NB4 (cell line): ENCODE measurements at regions not wholly inside any gene's neighbourhood (a gene's known extent, or its start where the extent isn't known, plus 50 kb on each side); places are given as distances from the start of the nearest gene placed in this dataset.

Experiments used
- MYC ChIP-seq: IDR thresholded peaks from 2 replicates; pipeline ENCODE4 v1.6.1; 2011; ENCODE audit warnings: low read depth, low read length
- POLR2A ChIP-seq: IDR thresholded peaks from 2 replicates; pipeline ENCODE4 v1.6.1; 2011; ENCODE audit warnings: mild to moderate bottlenecking; ENCODE audit not compliant: insufficient read length; ENCODE audit errors: extremely low read depth
- TF ChIP-seq, protein P1 (sequence below): IDR thresholded peaks from one replicate; pipeline ENCODE4 v1.5.1; 2012; ENCODE audit warnings: low read depth, low read length

DNA sequence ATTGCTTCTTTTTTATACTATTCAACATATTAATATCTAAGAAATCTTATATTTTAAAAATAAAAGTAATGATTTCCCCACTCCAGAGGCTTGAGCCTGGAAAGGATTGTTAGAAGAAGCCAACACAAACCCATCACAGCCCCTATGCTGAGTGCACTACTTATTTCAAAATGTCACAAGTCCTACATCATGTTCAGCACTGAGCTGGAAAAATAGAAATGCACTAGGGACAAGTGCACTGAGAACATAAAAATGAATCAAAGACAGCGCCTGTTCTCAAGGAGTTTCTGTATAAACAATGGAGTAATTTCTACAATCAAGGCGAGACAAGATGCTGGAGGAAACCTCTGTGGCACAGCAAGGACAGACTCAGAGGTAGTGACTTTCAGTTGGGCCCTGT lies 155.0 kb downstream of the TXNL1 start:
- TF ChIP-seq, protein P1, sequence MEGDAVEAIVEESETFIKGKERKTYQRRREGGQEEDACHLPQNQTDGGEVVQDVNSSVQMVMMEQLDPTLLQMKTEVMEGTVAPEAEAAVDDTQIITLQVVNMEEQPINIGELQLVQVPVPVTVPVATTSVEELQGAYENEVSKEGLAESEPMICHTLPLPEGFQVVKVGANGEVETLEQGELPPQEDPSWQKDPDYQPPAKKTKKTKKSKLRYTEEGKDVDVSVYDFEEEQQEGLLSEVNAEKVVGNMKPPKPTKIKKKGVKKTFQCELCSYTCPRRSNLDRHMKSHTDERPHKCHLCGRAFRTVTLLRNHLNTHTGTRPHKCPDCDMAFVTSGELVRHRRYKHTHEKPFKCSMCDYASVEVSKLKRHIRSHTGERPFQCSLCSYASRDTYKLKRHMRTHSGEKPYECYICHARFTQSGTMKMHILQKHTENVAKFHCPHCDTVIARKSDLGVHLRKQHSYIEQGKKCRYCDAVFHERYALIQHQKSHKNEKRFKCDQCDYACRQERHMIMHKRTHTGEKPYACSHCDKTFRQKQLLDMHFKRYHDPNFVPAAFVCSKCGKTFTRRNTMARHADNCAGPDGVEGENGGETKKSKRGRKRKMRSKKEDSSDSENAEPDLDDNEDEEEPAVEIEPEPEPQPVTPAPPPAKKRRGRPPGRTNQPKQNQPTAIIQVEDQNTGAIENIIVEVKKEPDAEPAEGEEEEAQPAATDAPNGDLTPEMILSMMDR, result no peak
- no peak for TF ChIP-seq MYC
- no peak for TF ChIP-seq POLR2A
